HUES48 (cell line): ENCODE measurements at regions not wholly inside any gene's neighbourhood (a gene's known extent, or its start where the extent isn't known, plus 50 kb on each side); places are given as distances from the start of the nearest gene placed in this dataset.
"Not testable (repeated sequence)": the region's sequence is repeated elsewhere in the genome, so short reads cannot be mapped to it uniquely, and the experiment has no call there.

Source experiments
- H3K27ac ChIP-seq: one replicate; pipeline ENCODE4 v1.7.0; 2013; ENCODE audit warnings: low read depth, low read length, inconsistent platforms
- H3K27me3 ChIP-seq: 2 replicates; pipeline ENCODE4 v1.6.1; 2013; ENCODE audit warnings: mild to moderate bottlenecking, low read length; ENCODE audit not compliant: control insufficient read depth, insufficient read depth
- H3K36me3 ChIP-seq: 2 replicates; pipeline ENCODE4 v1.6.1; 2013; ENCODE audit warnings: low read length; ENCODE audit not compliant: control insufficient read depth, insufficient read depth
- H3K4me1 ChIP-seq: 2 replicates; pipeline ENCODE4 v1.6.1; 2013; ENCODE audit warnings: mild to moderate bottlenecking, low read length; ENCODE audit not compliant: control insufficient read depth, insufficient read depth
- H3K4me3 ChIP-seq: 2 replicates; pipeline ENCODE4 v1.5.1; 2013; ENCODE audit warnings: mild to moderate bottlenecking, low read depth, low read length
- H3K9ac ChIP-seq: 2 replicates; pipeline ENCODE4 v1.6.1; 2013; ENCODE audit warnings: mild to moderate bottlenecking, low read depth, low read length, moderate library complexity
- H3K9me3 ChIP-seq: 2 replicates; pipeline ENCODE4 v1.6.1; 2013; ENCODE audit warnings: low read length; ENCODE audit not compliant: control insufficient read depth, insufficient read depth

DNA sequence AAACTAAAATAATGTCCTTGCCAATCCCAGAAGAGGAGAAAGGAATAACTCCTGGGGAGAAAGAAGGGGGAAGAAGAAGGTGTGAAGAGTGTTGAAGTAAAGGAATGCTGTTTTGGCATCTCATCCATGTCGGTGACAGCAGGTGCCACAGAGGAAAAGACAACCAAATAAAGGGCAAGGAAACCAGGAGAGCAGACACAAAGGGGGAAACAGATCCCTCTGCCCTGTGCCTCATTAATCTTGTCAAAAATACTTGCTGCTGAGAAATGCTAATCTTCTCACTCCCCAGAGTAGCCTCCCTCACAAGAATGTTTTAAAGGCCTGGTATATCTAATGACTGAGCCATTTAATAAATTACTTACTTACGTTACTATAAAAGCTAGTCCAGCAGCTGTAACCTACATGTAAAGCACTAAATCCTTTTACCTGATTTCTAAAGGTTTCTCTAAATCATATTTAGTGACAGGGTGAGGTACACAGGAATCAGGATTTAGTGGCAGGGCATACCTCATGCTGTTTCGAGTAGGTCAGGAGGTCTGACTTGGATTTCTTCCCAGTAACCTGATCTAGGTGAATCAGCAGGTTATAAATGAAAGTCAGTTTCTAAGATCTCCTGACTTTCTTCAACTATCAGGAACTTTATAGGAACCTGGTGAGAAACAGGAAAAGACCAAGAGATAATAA lies 377.1 kb downstream of the CENPW start:
- Histone ChIP-seq H3K4me3 (no peak overlapping the region), H3K9ac (no peak overlapping the region), H3K4me1 (peaks cover 35% of the 10 kb centered on the region), H3K36me3 (no peaks in the 10 kb centered on the region), H3K27me3 (no peaks in the 10 kb centered on the region), H3K9me3 (no peaks in the 10 kb centered on the region), H3K27ac (peak overlapping the region; percentile 7)

- H3K4me3 ChIP-seq = no peak overlapping the region
- no peak overlapping the region for H3K9ac ChIP-seq
- no peaks in the 10 kb centered on the region for H3K36me3 ChIP-seq
- H3K27ac ChIP-seq = no peak overlapping the region
- peaks cover 28% of the 10 kb centered on the region for H3K4me1 ChIP-seq
- H3K27me3 ChIP-seq = no peaks in the 10 kb centered on the region
- H3K9me3 ChIP-seq = no peaks in the 10 kb centered on the region
These were observed 378.8 kb downstream of the CENPW start for GRCh38 chr6:126718600-126719327.

DNA sequence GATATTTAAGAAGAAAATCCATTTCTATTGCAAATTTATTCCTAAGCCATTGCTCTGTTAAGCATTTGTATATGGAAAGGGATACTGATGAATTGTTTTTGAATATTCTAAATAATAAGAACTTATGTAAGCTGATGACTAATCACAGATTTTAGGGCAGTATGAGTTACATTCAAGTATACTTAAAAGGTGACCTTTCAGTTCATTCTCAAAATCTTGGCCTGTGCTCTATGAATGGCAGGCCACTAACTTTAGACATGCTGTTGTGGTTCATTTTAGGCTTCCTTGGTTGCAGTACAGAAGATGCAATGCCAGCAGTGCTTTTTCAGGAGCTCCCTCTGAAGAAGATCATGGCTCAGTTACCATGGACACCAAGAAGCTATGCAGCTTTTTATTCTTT lies 380.4 kb downstream of the CENPW start:
- peaks cover 15% of the 10 kb centered on the region for H3K4me1 ChIP-seq
- no peak overlapping the region for H3K9ac ChIP-seq
- H3K27ac ChIP-seq = no peak overlapping the region
- no peak overlapping the region for H3K4me3 ChIP-seq
- no peaks in the 10 kb centered on the region for H3K27me3 ChIP-seq
- H3K9me3 ChIP-seq = 0 out of 2 replicates have a peak, but pooled peaks cover under 1% of the 10 kb centered on the region
- H3K36me3 ChIP-seq = no peaks in the 10 kb centered on the region

DNA sequence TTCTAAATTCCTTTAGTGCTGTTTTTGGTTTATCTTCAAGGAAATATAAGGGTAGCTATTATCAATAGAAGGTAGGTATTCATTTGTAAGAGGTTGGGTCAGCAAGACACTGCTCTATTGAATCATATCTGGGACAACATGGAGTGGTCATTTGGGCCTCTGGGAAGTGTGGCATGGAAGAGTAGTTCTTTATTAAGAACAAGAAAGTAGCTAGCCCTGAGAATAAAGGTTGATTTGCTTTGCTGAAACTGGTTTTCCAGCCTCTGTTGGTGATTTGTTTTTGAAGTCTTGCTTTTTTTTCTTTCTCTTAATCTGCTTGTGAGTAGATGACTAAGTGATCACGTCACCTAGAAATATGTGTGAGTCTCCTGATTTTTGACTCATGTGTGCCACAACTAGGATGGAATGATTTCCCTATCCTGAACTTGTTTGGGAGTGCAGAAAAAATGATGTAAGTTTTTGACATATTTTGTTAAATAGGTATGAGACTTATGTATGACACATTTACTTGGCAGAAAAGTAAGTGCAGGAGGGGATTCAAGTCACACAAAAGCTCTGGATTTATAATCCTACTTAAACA lies 381.8 kb downstream of the CENPW start:
- Histone ChIP-seq H3K9ac (no peak overlapping the region), H3K27ac (no peak overlapping the region), H3K27me3 (no peaks in the 10 kb centered on the region), H3K4me3 (no peak overlapping the region), H3K9me3 (peaks cover 10% of the 10 kb centered on the region; the same call in 1 of the 2 replicates), H3K4me1 (peaks cover 5% of the 10 kb centered on the region; the same call in 1 of the 2 replicates), H3K36me3 (no peaks in the 10 kb centered on the region)

DNA sequence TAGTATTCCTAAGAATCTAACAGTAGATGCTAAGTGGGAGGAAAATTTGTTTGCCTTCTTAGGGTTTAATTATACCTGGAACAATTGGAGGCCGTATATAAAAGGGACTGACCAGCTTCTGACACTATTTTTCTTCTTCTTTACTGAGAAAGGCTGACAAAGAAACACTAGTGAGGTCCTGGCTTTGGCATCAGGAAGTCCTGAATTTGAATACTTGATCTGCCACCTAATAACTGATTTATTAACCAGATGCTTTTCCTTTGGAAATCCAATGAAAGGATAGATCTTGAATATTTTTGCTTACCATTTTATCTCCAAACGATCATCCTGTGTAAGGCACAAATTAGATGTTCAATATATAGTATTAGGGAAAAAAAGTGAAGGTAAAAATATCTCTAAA lies 382.5 kb downstream of the CENPW start:
- H3K4me3 ChIP-seq = no peak overlapping the region
- no peaks in the 10 kb centered on the region for H3K36me3 ChIP-seq
- peaks cover 10% of the 10 kb centered on the region; the same call in 1 of the 2 replicates for H3K9me3 ChIP-seq
- H3K27ac ChIP-seq = no peak overlapping the region
- H3K4me1 ChIP-seq = no peaks in the 10 kb centered on the region
- no peak overlapping the region for H3K9ac ChIP-seq
- no peaks in the 10 kb centered on the region for H3K27me3 ChIP-seq

GRCh38 chr6:126723541-126724170 lies 383.7 kb downstream of the CENPW start:
- H3K36me3 ChIP-seq = no peaks in the 10 kb centered on the region
- H3K4me3 ChIP-seq = no peak overlapping the region
- H3K9ac ChIP-seq = no peak overlapping the region
- no peak overlapping the region for H3K27ac ChIP-seq
- no peaks in the 10 kb centered on the region for H3K4me1 ChIP-seq
- no peaks in the 10 kb centered on the region for H3K27me3 ChIP-seq
- H3K9me3 ChIP-seq = peaks cover 10% of the 10 kb centered on the region; the same call in 1 of the 2 replicates

GRCh38 chr6:126724821-126725220 lies 384.9 kb downstream of the CENPW start:
- H3K9me3 ChIP-seq = peaks cover 10% of the 10 kb centered on the region; the same call in 1 of the 2 replicates
- no peaks in the 10 kb centered on the region for H3K36me3 ChIP-seq
- H3K4me3 ChIP-seq = no peak overlapping the region

GRCh38 chr6:126726454-126726853 lies 386.5 kb downstream of the CENPW start:
- H3K36me3 ChIP-seq, H3K4me1 ChIP-seq, H3K9ac ChIP-seq, H3K9me3 ChIP-seq, H3K27ac ChIP-seq, H3K4me3 ChIP-seq, H3K27me3 ChIP-seq: not testable (repeated sequence)

More at GRCh38 chr6:126724821-126725220, 384.9 kb downstream of the CENPW start:
- no peaks in the 10 kb centered on the region for H3K4me1 ChIP-seq
- H3K27me3 ChIP-seq = no peaks in the 10 kb centered on the region
- H3K27ac ChIP-seq = no peak overlapping the region
- H3K9ac ChIP-seq = no peak overlapping the region

GRCh38 chr6:126738146-126738545 lies 380.3 kb upstream of the RSPO3 start:
- Histone ChIP-seq H3K36me3 (no peaks in the 10 kb centered on the region), H3K4me3 (no peak overlapping the region), H3K4me1 (no peaks in the 10 kb centered on the region), H3K27me3 (no peaks in the 10 kb centered on the region), H3K9me3 (no peaks in the 10 kb centered on the region), H3K9ac (no peak overlapping the region), H3K27ac (no peak overlapping the region)

- Histone ChIP-seq H3K27me3 (no peaks in the 10 kb centered on the region), H3K36me3 (no peaks in the 10 kb centered on the region)
These were observed 379.8 kb upstream of the RSPO3 start for GRCh38 chr6:126738641-126739040.

GRCh38 chr6:126743076-126743475 lies 375.4 kb upstream of the RSPO3 start:
- no peak overlapping the region for H3K9ac ChIP-seq
- H3K27me3 ChIP-seq = no peaks in the 10 kb centered on the region
- H3K36me3 ChIP-seq = no peaks in the 10 kb centered on the region
- H3K4me1 ChIP-seq = no peaks in the 10 kb centered on the region
- peaks cover 7% of the 10 kb centered on the region for H3K9me3 ChIP-seq
- H3K4me3 ChIP-seq = no peak overlapping the region
- H3K27ac ChIP-seq = no peak overlapping the region

More at GRCh38 chr6:126738641-126739040, 379.8 kb upstream of the RSPO3 start:
- Histone ChIP-seq H3K9me3 (no peaks in the 10 kb centered on the region), H3K4me3 (no peak overlapping the region), H3K4me1 (no peaks in the 10 kb centered on the region), H3K27ac (no peak overlapping the region), H3K9ac (no peak overlapping the region)
